C4-2B (cell line): ENCODE measurements at regions not wholly inside any gene's neighbourhood (a gene's known extent, or its start where the extent isn't known, plus 50 kb on each side); places are given as distances from the start of the nearest gene placed in this dataset.

Experiments
- H3K27ac ChIP-seq: fragments of 450-650 bp; 2 replicates; pipeline ENCODE4 v1.5.1; 2017
- ZFX ChIP-seq: fragments of 450-650 bp; IDR thresholded peaks from 2 replicates; pipeline ENCODE4 v1.6.1; 2017
- TF ChIP-seq, protein P1 (sequence below): fragments of 450-650 bp; conservative IDR thresholded peaks from 2 replicates; pipeline ENCODE4 v1.5.1; 2017; ENCODE audit warnings: mild to moderate bottlenecking

DNA sequence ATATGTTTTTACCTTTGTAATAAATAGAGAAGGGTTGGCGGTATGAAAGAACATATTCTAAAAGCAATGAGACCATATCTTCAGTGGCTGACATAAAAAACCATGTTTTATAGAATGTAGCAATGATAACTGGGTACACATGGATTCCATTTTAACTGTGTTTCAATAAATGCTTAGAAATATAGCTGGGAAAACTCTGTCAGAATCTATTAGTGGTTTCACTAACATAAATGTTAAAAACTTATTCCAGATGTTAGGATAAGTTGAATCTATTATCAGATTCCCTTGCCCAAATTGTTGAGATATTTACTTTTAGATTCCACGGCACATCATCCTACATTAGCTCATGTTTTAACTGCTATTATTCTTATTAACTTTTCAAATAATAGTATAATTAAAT lies 772.2 kb upstream of the ALCAM start:
- no peak overlapping the region for H3K27ac ChIP-seq
- TF ChIP-seq, protein P1, sequence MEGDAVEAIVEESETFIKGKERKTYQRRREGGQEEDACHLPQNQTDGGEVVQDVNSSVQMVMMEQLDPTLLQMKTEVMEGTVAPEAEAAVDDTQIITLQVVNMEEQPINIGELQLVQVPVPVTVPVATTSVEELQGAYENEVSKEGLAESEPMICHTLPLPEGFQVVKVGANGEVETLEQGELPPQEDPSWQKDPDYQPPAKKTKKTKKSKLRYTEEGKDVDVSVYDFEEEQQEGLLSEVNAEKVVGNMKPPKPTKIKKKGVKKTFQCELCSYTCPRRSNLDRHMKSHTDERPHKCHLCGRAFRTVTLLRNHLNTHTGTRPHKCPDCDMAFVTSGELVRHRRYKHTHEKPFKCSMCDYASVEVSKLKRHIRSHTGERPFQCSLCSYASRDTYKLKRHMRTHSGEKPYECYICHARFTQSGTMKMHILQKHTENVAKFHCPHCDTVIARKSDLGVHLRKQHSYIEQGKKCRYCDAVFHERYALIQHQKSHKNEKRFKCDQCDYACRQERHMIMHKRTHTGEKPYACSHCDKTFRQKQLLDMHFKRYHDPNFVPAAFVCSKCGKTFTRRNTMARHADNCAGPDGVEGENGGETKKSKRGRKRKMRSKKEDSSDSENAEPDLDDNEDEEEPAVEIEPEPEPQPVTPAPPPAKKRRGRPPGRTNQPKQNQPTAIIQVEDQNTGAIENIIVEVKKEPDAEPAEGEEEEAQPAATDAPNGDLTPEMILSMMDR: no peak
- no peak for TF ChIP-seq ZFX

DNA sequence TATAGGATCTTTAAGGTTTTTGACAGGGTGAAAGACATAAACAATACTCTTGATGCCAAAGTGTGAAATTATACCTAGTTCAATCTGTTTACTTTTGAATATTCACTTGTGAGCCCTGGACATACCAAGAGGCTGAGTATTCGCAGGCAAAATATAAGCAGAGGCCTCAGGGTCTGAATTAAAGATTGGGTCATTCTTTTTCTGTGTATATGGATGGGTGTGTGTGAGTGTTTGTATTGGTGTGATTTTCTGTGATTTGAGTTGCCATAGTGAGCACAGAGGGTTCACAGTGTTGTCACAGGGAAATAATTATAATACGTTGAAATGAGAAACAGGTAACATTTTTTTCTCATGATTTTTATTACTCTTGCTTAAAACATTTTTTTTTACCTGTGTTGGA lies 770.7 kb upstream of the ALCAM start:
- TF ChIP-seq, protein P1: no peak
- no peak for TF ChIP-seq ZFX

DNA sequence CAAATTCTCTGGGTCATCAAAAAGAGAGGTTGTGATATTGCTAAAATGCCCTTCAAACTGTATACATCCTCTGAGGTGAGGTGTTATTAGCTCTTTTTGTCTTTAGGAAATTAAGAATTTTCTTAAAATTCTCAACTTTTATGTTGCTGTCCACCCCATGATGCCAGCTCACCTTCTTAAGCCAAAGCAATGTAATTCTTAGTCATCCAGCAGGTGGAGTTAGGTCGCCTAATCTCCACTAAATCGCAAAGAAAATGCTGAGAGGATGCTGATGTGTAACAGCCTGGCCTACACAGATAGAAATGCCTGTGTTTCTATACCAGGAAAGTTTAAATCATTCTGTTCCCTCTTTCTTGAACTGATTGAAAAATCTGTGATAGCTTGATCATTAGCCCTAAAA lies 770.2 kb upstream of the ALCAM start:
- no peak overlapping the region for H3K27ac ChIP-seq
- no peak for TF ChIP-seq ZFX
- TF ChIP-seq, protein P1: peak; percentile 71

More for the DNA sequence above, 770.7 kb upstream of the ALCAM start:
- H3K27ac ChIP-seq: no peak overlapping the region

DNA sequence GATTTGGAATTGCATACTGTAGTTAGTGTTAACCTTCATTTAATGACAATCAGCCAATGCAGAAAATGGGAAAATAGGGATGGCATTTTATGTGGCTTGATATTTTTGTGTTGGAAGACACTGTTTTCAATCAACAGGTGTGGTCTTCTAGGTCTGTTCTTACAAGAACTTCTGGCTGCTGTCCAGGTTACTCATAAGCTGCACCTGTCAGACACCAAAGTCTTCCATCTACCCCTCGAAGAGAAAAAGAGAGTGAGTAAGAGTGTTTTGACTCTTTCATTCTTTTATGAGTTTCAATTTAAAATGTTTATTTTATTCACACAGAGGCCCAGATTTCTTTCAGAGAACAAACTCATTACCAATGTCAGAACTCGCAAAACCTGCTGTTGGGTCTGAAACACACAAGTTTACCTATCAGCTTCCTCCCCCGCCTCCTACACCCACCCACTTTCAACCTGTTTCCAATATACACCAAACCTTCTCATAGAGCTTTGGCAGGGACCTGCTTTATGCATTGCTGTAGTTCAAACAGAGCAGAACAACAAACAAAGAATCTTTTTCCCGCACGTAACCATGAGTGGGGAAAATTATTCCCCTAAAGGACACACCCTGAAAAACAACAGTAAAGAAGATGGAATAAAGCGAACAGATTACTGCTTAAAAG lies 767.7 kb upstream of the ALCAM start:
- TF ChIP-seq, protein P1: no peak
- TF ChIP-seq ZFX: no peak
- H3K27ac ChIP-seq: no peak overlapping the region

DNA sequence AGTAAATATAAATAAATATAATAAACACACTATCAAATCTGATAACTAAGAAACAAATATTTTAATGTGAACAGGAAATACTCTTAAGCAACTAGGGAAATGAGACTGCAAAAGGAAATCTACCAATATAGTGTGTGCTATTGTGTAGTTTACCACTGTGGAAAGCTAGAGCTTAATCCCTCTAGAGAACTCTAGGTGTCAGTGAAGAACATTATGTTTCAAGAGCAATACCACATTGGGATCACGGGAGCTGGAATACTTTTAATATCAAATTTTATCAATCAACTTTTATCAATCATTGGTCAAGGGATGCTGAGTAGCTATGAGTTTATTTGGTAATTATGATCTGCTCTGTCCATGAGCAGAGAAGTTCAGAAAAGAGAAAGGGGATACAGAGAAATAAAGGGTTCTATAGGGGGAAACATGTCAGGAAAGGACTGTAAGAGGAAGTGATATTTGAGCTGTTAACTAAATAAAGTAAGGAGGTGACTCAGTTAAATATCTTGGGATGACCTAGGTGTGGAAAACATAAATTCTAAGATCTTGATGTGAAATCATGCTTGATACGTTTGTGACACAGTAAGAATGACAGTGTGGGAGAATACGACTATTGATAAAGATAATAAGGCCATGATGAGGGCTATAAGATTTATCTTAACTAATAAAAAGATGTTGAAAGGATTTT lies 762.2 kb upstream of the ALCAM start:
- no peak for TF ChIP-seq ZFX
- TF ChIP-seq, protein P1: peak; percentile 61
- H3K27ac ChIP-seq: no peak overlapping the region

DNA sequence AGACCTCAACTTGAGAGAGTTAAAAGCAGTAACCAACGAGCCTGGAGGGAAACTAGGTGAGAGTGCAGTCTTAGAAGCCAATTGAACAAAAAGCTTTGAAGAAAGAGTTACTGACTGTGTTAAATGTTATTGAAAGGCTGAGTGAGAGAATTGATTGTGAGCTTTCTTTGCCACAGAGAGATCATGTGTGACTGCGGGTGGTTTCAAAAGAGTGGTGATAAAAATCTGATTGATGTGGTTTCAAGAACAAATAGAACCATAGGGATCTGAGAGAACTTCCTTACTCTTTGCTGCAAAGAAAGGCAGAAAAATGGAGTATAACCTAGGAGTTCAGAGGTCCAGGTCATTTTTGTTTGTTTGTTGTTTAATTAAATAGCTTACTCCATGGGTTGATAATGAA lies 759.9 kb upstream of the ALCAM start:
- H3K27ac ChIP-seq: no peak overlapping the region
- TF ChIP-seq ZFX: no peak
- TF ChIP-seq, protein P1: no peak
